Ectodermal cell (in vitro differentiated cells): ENCODE measurements at regions not wholly inside any gene's neighbourhood (a gene's known extent, or its start where the extent isn't known, plus 50 kb on each side); places are given as distances from the start of the nearest gene placed in this dataset.

Source experiments
- H3K27ac ChIP-seq: 2 replicates; pipeline ENCODE4 v1.7.0; 2013; ENCODE audit warnings: mild to moderate bottlenecking, low read depth, low read length; ENCODE audit not compliant: insufficient read depth, poor library complexity, severe bottlenecking
- H3K27me3 ChIP-seq: 2 replicates; pipeline ENCODE4 v1.7.0; 2013; ENCODE audit warnings: mild to moderate bottlenecking, low read length; ENCODE audit not compliant: insufficient read depth, control insufficient read depth, poor library complexity, severe bottlenecking
- H3K36me3 ChIP-seq: one replicate; pipeline ENCODE4 v1.7.0; 2013; ENCODE audit warnings: low read length; ENCODE audit not compliant: control insufficient read depth, insufficient read depth
- H3K4me1 ChIP-seq: one replicate; pipeline ENCODE4 v1.7.0; 2013; ENCODE audit warnings: low read length; ENCODE audit not compliant: control insufficient read depth, insufficient read depth
- H3K4me3 ChIP-seq: 2 replicates; pipeline ENCODE4 v1.7.0; 2013; ENCODE audit warnings: low read depth, low read length, control low read depth; ENCODE audit not compliant: insufficient read depth
- H3K9me3 ChIP-seq: 2 replicates; pipeline ENCODE4 v1.7.0; 2013; ENCODE audit warnings: mild to moderate bottlenecking, low read length, moderate library complexity; ENCODE audit not compliant: control insufficient read depth
- WGBS, 2 experiments: methylation state at CpG; one replicate each; pipeline ENCODE4 v1.1.7; 2013; ENCODE audit warnings: missing lambda C conversion rate in 2 of 2; 5-methylcytosine and 5-hydroxymethylcytosine counted together

DNA sequence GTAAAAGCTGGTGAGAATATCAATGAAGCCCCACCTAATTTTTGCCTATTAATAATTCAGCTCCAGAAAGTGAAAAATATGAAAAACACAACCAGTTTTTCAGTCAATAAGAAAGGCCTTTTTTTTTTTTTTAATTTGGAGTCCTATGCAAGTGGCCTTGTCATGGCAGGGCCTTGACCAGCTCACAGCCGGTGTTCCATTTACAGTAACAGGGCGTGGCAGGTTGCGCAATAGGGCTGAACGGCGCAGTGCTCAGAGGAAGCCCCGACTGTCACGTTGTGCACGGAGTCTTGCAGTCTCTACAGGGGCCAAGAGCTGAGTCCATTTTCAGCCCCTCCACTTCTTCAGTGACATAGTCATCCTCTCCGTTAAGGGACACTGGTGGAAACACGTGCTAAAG is 184.1 kb upstream of the FN1 start:
- 94 to 95% methylated on average over 10 of the region's 10 CpGs for WGBS, 2 experiments
- Histone ChIP-seq H3K27me3 (no peaks in the 10 kb centered on the region), H3K36me3 (no peaks in the 10 kb centered on the region), H3K9me3 (no peaks in the 10 kb centered on the region), H3K27ac (no peak overlapping the region), H3K4me1 (peaks cover 15% of the 10 kb centered on the region), H3K4me3 (no peak overlapping the region)

DNA sequence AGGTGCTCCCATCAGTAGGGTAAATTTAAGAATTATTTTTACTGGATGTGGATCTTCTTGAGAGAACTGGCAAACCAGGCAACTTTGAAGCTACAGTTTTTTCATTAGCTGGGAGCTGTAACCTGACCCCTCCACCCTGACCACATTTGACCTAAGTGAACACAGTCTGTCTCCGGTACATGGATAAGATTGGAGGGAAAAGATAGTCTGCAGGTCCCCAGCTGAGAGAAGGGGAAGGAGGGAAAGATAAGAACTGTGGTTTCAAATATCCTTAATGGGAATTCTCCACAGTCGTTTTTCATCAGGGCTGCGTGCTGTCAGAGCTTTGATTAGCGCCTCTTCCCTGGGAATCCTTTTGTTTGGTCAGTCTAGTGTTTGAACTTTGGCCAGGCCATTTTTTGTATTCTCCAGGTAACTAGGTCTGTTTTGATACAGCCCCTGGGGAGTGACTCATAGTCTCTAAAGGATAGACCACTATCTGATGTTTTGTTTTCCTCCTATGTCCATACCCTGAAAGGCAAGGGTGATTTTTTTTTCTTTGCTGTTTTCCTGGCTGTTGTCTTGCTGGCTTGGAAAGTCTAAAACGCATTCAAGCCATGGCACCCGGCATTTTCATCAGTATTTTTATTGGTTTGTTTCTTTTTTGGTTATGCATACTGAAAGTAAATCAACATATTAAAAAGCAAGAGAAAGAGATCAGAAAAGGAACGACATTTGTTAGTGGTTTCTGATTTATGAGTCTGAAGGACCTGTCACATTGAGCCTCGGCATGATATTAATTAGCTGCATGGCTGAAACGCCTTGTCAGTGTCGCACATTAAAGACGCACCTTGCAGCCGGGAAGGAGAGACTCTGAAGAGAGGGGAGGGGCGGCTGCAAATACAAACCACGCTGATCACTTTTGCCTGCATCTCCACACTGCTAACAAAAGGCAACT is 183.4 kb upstream of the FN1 start:
- Histone ChIP-seq H3K27ac (peak overlapping the region; percentile 74), H3K4me3 (no peak overlapping the region), H3K27me3 (no peaks in the 10 kb centered on the region), H3K9me3 (no peaks in the 10 kb centered on the region), H3K36me3 (no peaks in the 10 kb centered on the region), H3K4me1 (peaks cover 15% of the 10 kb centered on the region)
- WGBS, 2 experiments: 47 to 53% methylated on average over 13 to 14 of the region's 14 CpGs

DNA sequence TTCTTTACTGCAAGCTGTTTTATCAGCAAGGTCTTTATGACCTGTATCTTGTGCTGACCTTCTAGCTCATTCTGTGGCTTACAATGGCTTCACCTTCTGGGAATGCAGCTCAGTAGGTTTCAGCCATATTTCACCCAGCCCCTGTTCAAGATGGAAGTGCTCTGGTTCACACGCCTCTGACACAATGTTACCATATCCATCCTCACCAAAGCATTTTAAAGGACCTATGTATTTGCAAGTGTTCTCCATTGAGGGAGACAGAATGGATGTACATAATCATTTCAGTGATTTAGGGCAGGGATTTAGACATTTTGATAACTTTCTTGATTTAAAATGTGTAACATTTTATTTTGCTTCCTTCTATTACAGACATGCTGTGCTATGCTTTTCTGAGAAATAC is 182.3 kb upstream of the FN1 start:
- WGBS, 2 experiments: 100% methylated on average over 1 of the region's 1 CpG

DNA sequence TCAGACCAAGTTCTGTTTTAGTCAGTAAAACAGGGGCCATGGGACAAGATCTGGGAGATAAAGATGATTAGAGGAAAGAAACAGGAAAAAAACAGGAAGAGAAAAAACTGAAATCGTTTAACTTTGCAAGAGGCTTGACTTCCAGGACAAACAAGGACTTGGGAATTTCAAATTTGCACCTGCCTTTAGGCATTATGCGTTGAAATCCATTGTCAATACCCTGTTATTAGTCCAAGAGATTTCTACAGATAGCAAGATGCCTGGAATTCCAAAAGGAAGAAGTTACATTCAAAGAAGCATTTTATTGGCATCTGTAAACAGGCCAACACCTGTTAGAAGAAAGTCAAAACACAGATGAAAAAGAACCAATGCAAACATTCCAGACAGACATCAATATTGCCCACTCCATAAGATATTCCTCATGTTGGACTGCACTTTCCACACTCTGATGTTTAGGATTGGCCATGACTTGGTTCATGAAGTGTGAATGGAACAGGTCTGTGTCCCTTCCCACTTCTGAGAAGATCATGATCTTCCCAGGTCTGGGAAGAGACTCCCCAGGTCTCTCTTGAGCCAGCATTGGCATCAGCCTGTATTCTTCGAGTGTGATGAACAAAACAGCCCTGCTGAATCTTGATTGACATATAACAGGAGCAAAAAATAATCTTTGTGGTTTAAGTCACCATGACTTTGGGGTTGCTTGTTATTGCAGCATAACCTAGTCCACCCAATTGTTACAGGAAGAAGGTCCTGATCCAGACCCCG is 181.4 kb upstream of the FN1 start:
- H3K27ac ChIP-seq: no peak overlapping the region
- H3K9me3 ChIP-seq: no peaks in the 10 kb centered on the region
- H3K27me3 ChIP-seq: no peaks in the 10 kb centered on the region
- no peak overlapping the region for H3K4me3 ChIP-seq
- H3K4me1 ChIP-seq: peaks cover 27% of the 10 kb centered on the region
- H3K36me3 ChIP-seq: no peaks in the 10 kb centered on the region
- 93 to 95% methylated on average over 4 of the region's 4 CpGs for WGBS, 2 experiments

More for the DNA sequence above, 182.3 kb upstream of the FN1 start:
- H3K27me3 ChIP-seq: no peaks in the 10 kb centered on the region
- H3K27ac ChIP-seq: no peak overlapping the region
- H3K4me1 ChIP-seq: peaks cover 20% of the 10 kb centered on the region
- no peaks in the 10 kb centered on the region for H3K36me3 ChIP-seq
- H3K9me3 ChIP-seq: no peaks in the 10 kb centered on the region
- no peak overlapping the region for H3K4me3 ChIP-seq

DNA sequence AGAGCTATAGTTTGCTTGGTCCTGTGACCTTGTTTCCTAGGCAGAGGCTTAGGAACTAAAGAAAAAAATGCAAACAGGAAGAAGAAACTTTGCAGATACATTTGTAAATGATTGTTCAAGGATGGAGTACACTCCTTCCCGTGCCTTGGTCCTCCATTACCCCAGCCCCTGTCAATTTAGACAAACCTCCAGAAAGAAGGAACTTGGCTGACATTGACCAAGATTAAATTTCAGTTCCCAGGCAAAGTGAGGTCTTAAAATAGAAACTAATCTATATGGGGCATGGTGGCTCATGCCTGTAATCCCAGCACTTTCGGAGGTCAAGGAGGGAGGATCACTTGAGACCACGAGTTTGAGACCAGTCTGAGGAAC is 179.9 kb upstream of the FN1 start:
- 84 to 92% methylated on average over 3 of the region's 3 CpGs for WGBS, 2 experiments
- Histone ChIP-seq H3K27ac (no peak overlapping the region), H3K4me1 (peaks cover 27% of the 10 kb centered on the region), H3K27me3 (no peaks in the 10 kb centered on the region), H3K36me3 (no peaks in the 10 kb centered on the region), H3K4me3 (no peak overlapping the region), H3K9me3 (no peaks in the 10 kb centered on the region)

DNA sequence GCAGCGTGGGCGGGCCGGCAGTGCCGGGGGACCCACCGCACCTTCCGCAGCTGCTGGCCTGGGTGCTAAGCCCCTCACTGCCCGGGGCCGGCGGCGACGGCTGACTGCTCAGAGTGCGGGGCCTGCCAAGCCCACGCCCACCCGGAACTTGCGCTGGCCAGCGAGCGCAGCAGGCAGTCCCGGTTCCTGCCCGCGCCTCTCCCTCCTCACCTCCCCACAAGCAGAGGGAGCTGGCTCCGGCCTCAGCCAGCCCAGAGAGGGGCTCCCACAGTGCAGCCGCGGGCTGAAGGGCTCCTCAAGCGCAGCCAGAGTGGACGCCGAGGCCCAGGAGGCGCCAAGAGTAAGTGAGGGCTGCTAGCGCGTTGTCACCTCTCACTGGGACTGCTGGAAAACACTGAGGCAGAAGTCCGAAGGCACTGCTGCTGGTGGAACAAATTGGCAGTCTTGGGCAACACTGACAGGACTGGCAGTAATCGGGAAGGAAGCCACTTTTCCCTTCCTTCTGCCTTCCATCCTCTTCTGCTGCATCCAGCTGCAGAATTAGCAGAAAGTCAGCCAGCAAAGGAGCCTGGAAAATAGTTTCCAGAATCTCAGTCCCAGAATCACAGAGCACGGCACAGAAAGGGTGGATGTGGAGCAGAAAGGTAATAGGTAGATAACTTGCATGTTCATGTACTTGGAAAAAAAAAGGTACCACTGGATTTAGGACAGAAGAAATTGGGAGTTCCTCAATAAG is 179.4 kb upstream of the FN1 start:
- Histone ChIP-seq H3K4me3 (no peak overlapping the region), H3K4me1 (peaks cover 26% of the 10 kb centered on the region), H3K27me3 (no peaks in the 10 kb centered on the region), H3K27ac (no peak overlapping the region), H3K9me3 (no peaks in the 10 kb centered on the region), H3K36me3 (no peaks in the 10 kb centered on the region)
- 95 to 97% methylated on average over 32 of the region's 32 CpGs for WGBS, 2 experiments

DNA sequence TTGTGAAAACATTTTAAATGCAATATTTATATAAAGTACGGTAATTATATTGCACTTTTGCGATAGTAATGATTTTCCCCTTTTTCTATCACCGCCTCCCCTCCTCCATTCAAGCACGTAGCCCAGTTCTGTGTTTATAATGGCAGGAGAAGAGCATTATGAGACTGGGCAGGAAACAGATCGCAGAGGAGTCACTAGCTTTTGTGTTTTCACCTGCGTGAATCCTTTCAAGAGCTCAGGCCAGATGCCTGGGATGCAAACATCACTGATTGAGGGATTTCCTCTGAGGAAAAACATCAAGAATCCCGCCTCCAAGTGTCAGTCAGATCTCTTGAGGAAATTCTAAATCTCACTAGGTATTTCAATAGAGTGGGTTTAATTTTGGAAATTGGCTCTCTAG is 178.4 kb upstream of the FN1 start:
- H3K4me1 ChIP-seq: peaks cover 16% of the 10 kb centered on the region
- 80 to 85% methylated on average over 6 to 7 of the region's 7 CpGs for WGBS, 2 experiments
- no peak overlapping the region for H3K4me3 ChIP-seq
- H3K36me3 ChIP-seq: no peaks in the 10 kb centered on the region
- no peaks in the 10 kb centered on the region for H3K27me3 ChIP-seq
- H3K9me3 ChIP-seq: no peaks in the 10 kb centered on the region
- H3K27ac ChIP-seq: no peak overlapping the region

DNA sequence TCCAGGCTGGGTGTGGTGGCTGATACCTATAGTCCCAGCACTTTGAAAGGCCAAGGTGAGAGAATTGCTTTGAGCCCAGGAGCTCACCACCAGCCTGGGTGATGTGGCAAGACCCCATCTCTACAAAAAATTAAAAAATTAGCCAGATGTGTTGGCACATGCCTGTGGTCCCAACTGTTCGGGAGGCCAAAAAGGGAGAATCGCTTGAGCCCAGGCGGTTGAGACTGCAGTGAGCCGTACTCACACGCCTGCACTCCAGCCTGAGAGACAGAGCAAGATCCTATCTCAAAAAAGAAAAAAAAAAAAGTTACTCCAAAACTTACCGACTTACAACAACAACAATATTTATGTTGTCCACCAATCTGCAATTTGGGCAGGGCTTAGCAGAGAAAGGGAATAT is 178.0 kb upstream of the FN1 start:
- Histone ChIP-seq H3K27me3 (no peaks in the 10 kb centered on the region), H3K4me3 (no peak overlapping the region), H3K27ac (no peak overlapping the region), H3K36me3 (no peaks in the 10 kb centered on the region), H3K4me1 (peaks cover 15% of the 10 kb centered on the region), H3K9me3 (no peaks in the 10 kb centered on the region)
- 92 to 97% methylated on average over 5 of the region's 6 CpGs for whole genome bisulfite sequencing, 2 experiments

DNA sequence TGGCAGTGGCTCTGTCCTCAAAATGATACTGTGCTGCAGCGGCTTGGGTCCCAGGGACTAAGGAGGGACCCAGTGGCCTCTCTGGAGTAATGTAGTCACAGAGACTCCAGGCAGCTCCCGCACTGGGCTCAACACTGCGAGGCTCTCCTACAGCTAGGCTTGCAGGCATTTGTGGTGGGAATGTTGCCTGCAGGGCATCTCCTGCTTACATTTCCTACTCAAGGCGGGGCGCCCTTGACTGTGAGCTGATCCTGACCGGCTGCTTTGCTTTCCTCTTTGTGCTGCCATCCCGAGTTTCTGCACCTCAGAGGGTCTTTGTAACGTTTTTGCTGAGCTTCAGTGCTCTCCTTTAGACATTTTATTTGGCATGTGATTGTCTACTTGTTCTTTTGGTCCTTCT is 177.4 kb upstream of the FN1 start:
- H3K36me3 ChIP-seq: no peaks in the 10 kb centered on the region
- 32 to 36% methylated on average over 8 of the region's 8 CpGs for WGBS, 2 experiments
- no peaks in the 10 kb centered on the region for H3K27me3 ChIP-seq
- no peaks in the 10 kb centered on the region for H3K9me3 ChIP-seq
- H3K4me3 ChIP-seq: no peak overlapping the region
- H3K27ac ChIP-seq: no peak overlapping the region
- H3K4me1 ChIP-seq: peaks cover 12% of the 10 kb centered on the region

DNA sequence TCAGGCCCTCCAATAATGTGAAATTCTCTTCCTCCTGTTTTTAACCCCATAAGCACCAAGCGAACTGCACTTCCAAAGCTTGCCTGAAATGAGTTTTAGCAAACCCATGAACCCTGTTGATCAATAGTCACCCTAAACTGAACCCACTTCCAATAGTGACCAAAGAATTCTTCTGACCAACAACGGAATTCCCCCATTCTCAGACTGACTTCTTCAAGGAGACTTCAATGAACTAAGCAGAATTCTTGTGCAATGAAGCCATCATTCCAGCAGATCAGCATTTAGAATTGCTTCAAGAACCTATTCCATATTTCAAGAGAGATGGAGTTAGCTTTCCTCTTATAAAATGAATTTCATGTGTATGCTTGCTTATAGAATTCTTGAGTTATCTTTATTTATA is 176.9 kb upstream of the FN1 start:
- Histone ChIP-seq H3K27ac (no peak overlapping the region), H3K27me3 (no peaks in the 10 kb centered on the region), H3K4me1 (peaks cover 12% of the 10 kb centered on the region), H3K36me3 (no peaks in the 10 kb centered on the region), H3K9me3 (no peaks in the 10 kb centered on the region), H3K4me3 (no peak overlapping the region)
- WGBS, 2 experiments: 78 to 81% methylated on average over 2 of the region's 2 CpGs
